ENCODE measurements at regions not wholly inside any gene's neighbourhood (a gene's known extent, or its start where the extent isn't known, plus 50 kb on each side); places are given as distances from the start of the nearest gene placed in this dataset.

DNA sequence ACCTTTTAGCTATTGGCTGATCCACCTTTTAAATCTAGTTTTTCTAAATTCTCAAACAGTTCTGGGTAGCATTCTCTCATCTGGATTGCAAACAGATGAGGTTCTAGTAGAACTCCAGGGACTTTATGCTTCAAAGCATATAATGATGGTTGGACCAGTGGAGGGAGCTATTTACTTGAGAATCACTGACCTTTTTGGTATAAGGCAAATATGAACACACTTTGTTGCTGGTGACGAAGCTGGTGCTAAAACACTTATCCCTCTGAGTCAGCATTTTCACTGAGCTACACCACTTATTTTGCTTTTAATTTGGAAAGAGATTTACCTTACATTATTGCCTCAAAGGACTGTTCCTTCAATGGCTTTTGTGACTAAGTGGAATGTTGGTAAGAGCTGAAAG lies 58.6 kb upstream of the SLITRK3 start:
- Mint-ChIP-seq H3K4me1 (peaks cover 5% of the 10 kb centered on the region), H3K27ac (no peak overlapping the region)
- peak; percentile 84 for ATAC-seq

More for the DNA sequence above, 58.6 kb upstream of the SLITRK3 start:
- Mint-ChIP-seq H3K9me3 (peaks cover 4% of the 10 kb centered on the region; the same call in 1 of the 2 replicates), H3K27me3 (ENCODE audit: low read depth) (no peaks in the 10 kb centered on the region), H3K4me3 (no peak overlapping the region), H3K36me3 (no peaks in the 10 kb centered on the region)
- ChIA-PET POLR2A (interaction anchor here (0.9 kb wide), 1 partner anchor 81 kb away, joined by 4 read pairs; no protein-coding TSS in a partner anchor), CTCF (interaction anchor here (0.7 to 1.7 kb wide), 6 partner anchors 13 to 85 kb away, joined by 3 to 7 read pairs (median 4); no protein-coding TSS in a partner anchor)
- no peak for TF ChIP-seq EMX1 (CRISPR knock-in tag; IDR thresholded peaks at IDR 0.05)
- TF ChIP-seq, protein P1, sequence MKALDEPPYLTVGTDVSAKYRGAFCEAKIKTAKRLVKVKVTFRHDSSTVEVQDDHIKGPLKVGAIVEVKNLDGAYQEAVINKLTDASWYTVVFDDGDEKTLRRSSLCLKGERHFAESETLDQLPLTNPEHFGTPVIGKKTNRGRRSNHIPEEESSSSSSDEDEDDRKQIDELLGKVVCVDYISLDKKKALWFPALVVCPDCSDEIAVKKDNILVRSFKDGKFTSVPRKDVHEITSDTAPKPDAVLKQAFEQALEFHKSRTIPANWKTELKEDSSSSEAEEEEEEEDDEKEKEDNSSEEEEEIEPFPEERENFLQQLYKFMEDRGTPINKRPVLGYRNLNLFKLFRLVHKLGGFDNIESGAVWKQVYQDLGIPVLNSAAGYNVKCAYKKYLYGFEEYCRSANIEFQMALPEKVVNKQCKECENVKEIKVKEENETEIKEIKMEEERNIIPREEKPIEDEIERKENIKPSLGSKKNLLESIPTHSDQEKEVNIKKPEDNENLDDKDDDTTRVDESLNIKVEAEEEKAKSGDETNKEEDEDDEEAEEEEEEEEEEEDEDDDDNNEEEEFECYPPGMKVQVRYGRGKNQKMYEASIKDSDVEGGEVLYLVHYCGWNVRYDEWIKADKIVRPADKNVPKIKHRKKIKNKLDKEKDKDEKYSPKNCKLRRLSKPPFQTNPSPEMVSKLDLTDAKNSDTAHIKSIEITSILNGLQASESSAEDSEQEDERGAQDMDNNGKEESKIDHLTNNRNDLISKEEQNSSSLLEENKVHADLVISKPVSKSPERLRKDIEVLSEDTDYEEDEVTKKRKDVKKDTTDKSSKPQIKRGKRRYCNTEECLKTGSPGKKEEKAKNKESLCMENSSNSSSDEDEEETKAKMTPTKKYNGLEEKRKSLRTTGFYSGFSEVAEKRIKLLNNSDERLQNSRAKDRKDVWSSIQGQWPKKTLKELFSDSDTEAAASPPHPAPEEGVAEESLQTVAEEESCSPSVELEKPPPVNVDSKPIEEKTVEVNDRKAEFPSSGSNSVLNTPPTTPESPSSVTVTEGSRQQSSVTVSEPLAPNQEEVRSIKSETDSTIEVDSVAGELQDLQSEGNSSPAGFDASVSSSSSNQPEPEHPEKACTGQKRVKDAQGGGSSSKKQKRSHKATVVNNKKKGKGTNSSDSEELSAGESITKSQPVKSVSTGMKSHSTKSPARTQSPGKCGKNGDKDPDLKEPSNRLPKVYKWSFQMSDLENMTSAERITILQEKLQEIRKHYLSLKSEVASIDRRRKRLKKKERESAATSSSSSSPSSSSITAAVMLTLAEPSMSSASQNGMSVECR (CRISPR knock-in tag; IDR thresholded peaks at IDR 0.05; ENCODE audit: borderline replicate concordance) = no peak
- no peak for TF ChIP-seq NFE2L1 (CRISPR knock-in tag; IDR thresholded peaks at IDR 0.05)
- TF ChIP-seq ZNF219 (CRISPR knock-in tag; IDR thresholded peaks at IDR 0.05; ENCODE audit: borderline replicate concordance) = no peak
- no peak for TF ChIP-seq NFATC4 (CRISPR knock-in tag; IDR thresholded peaks at IDR 0.05)
- no peak for TF ChIP-seq MXD4 (CRISPR knock-in tag; IDR thresholded peaks at IDR 0.05; ENCODE audit: borderline replicate concordance)
- no peak for TF ChIP-seq TEAD1 (CRISPR knock-in tag; IDR thresholded peaks at IDR 0.05)
- TF ChIP-seq SMAD3 (CRISPR knock-in tag; IDR thresholded peaks at IDR 0.05; ENCODE audit: borderline replicate concordance) = no peak
- TF ChIP-seq TCF7 (CRISPR knock-in tag; IDR thresholded peaks at IDR 0.05; ENCODE audit: low read depth) = no peak
- TF ChIP-seq, protein P2, sequence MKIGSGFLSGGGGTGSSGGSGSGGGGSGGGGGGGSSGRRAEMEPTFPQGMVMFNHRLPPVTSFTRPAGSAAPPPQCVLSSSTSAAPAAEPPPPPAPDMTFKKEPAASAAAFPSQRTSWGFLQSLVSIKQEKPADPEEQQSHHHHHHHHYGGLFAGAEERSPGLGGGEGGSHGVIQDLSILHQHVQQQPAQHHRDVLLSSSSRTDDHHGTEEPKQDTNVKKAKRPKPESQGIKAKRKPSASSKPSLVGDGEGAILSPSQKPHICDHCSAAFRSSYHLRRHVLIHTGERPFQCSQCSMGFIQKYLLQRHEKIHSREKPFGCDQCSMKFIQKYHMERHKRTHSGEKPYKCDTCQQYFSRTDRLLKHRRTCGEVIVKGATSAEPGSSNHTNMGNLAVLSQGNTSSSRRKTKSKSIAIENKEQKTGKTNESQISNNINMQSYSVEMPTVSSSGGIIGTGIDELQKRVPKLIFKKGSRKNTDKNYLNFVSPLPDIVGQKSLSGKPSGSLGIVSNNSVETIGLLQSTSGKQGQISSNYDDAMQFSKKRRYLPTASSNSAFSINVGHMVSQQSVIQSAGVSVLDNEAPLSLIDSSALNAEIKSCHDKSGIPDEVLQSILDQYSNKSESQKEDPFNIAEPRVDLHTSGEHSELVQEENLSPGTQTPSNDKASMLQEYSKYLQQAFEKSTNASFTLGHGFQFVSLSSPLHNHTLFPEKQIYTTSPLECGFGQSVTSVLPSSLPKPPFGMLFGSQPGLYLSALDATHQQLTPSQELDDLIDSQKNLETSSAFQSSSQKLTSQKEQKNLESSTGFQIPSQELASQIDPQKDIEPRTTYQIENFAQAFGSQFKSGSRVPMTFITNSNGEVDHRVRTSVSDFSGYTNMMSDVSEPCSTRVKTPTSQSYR (CRISPR knock-in tag; IDR thresholded peaks at IDR 0.05) = no peak
- TF ChIP-seq, protein P3, sequence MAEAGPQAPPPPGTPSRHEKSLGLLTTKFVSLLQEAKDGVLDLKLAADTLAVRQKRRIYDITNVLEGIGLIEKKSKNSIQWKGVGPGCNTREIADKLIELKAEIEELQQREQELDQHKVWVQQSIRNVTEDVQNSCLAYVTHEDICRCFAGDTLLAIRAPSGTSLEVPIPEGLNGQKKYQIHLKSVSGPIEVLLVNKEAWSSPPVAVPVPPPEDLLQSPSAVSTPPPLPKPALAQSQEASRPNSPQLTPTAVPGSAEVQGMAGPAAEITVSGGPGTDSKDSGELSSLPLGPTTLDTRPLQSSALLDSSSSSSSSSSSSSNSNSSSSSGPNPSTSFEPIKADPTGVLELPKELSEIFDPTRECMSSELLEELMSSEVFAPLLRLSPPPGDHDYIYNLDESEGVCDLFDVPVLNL (CRISPR knock-in tag; IDR thresholded peaks at IDR 0.05; ENCODE audit: borderline replicate concordance, low read depth) = no peak
- TF ChIP-seq, protein P4, sequence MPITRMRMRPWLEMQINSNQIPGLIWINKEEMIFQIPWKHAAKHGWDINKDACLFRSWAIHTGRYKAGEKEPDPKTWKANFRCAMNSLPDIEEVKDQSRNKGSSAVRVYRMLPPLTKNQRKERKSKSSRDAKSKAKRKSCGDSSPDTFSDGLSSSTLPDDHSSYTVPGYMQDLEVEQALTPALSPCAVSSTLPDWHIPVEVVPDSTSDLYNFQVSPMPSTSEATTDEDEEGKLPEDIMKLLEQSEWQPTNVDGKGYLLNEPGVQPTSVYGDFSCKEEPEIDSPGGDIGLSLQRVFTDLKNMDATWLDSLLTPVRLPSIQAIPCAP (CRISPR knock-in tag; IDR thresholded peaks at IDR 0.05) = no peak
- TF ChIP-seq JUN (CRISPR knock-in tag; IDR thresholded peaks at IDR 0.05) = no peak
- no peak for TF ChIP-seq CREM (CRISPR knock-in tag; IDR thresholded peaks at IDR 0.05)
- no peak for TF ChIP-seq NR1H2 (CRISPR knock-in tag; IDR thresholded peaks at IDR 0.05)
- TF ChIP-seq, protein P5, sequence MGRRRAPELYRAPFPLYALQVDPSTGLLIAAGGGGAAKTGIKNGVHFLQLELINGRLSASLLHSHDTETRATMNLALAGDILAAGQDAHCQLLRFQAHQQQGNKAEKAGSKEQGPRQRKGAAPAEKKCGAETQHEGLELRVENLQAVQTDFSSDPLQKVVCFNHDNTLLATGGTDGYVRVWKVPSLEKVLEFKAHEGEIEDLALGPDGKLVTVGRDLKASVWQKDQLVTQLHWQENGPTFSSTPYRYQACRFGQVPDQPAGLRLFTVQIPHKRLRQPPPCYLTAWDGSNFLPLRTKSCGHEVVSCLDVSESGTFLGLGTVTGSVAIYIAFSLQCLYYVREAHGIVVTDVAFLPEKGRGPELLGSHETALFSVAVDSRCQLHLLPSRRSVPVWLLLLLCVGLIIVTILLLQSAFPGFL (CRISPR knock-in tag; IDR thresholded peaks at IDR 0.05; ENCODE audit: borderline replicate concordance) = no peak
- no peak for TF ChIP-seq ZNF671 (CRISPR knock-in tag; IDR thresholded peaks at IDR 0.05)
- no peak for TF ChIP-seq ZNF121 (CRISPR knock-in tag; IDR thresholded peaks at IDR 0.05)
- no peak for DNase-seq (ENCODE audit: low spot score)

Data from WTC11 (cell line).